ENCODE measurements at regions not wholly inside any gene's neighbourhood (a gene's known extent, or its start where the extent isn't known, plus 50 kb on each side); places are given as distances from the start of the nearest gene placed in this dataset.

DNA sequence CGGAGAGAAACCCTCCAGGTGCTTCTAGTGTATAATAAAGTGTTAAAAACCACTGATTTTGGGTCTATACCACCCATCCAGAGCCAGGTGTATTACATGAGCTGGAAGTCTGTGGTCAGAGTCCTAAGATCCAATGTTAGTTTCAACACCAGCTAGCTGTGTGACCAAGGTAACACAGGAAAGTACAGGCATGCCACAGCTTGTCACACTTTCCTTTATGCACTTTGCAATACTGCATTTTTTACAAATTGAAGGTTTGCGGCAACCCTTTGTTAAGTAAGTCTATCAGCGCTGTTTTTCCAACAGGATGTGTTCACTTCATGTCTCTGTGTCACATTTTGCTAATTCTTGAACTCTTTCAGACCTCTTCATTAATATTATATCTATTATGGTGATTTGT, 201.3 kb upstream of the PRICKLE2 start:
- DNase-seq (ENCODE audit: extremely low spot score): no peak
- TF ChIP-seq FOXM1 (IDR thresholded peaks at IDR 0.05; ENCODE audit: borderline replicate concordance) (no peak), SP1 (IDR thresholded peaks at IDR 0.05) (no peak), HDGF (IDR thresholded peaks at IDR 0.05; ENCODE audit: borderline replicate concordance) (no peak), FOXA1 (IDR thresholded peaks at IDR 0.05) (no peak), CTBP1 (IDR thresholded peaks at IDR 0.05; ENCODE audit: borderline replicate concordance) (no peak), L3MBTL2 (conservative IDR thresholded peaks at IDR 0.05) (no peak), SUZ12 (IDR thresholded peaks at IDR 0.05) (no peak), LEF1 (IDR thresholded peaks at IDR 0.05; ENCODE audit: borderline replicate concordance) (no peak), ARNT (IDR thresholded peaks at IDR 0.05) (no peak), TARDBP (IDR thresholded peaks at IDR 0.05) (no peak), FOXK2 (IDR thresholded peaks at IDR 0.05) (no peak), NFRKB (IDR thresholded peaks at IDR 0.05) (no peak), BHLHE40 (IDR thresholded peaks at IDR 0.05; ENCODE audit: borderline replicate concordance) (no peak), ZNF384 (IDR thresholded peaks at IDR 0.05) (no peak), ELF4 (IDR thresholded peaks at IDR 0.05) (no peak)
- TF ChIP-seq, protein P1, sequence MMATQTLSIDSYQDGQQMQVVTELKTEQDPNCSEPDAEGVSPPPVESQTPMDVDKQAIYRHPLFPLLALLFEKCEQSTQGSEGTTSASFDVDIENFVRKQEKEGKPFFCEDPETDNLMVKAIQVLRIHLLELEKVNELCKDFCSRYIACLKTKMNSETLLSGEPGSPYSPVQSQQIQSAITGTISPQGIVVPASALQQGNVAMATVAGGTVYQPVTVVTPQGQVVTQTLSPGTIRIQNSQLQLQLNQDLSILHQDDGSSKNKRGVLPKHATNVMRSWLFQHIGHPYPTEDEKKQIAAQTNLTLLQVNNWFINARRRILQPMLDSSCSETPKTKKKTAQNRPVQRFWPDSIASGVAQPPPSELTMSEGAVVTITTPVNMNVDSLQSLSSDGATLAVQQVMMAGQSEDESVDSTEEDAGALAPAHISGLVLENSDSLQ (IDR thresholded peaks at IDR 0.05): no peak
- ChIA-PET CTCF (no interaction called here), POLR2A (no interaction called here)

DNA sequence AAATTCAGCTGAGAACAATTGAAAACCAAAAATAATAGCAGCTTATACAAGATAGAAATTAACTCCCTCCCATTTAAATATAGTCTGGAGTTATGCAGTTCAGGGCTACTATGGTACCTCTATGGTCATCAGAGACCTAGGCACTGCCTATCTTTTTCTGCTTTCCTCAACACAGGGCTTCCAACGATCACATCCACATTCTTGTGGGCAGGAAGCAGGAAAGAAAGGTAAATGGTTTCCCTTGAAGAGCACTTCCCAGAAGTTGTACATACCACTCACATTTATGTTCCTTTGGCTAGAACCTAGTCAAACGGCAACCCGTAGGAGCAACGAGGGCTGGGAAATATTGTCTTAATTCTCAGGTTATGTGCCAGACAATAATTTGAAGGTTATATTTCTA, 197.7 kb upstream of the PRICKLE2 start:
- no peak for DNase-seq (ENCODE audit: extremely low spot score)
- ChIA-PET POLR2A (no interaction called here), CTCF (no interaction called here)
- TF ChIP-seq ARNT (IDR thresholded peaks at IDR 0.05): no peak
- no peak for TF ChIP-seq LEF1 (IDR thresholded peaks at IDR 0.05; ENCODE audit: borderline replicate concordance)
- TF ChIP-seq L3MBTL2 (conservative IDR thresholded peaks at IDR 0.05): no peak
- TF ChIP-seq CTBP1 (IDR thresholded peaks at IDR 0.05; ENCODE audit: borderline replicate concordance): no peak
- TF ChIP-seq TARDBP (IDR thresholded peaks at IDR 0.05): no peak
- no peak for TF ChIP-seq SUZ12 (IDR thresholded peaks at IDR 0.05)
- no peak for TF ChIP-seq BHLHE40 (IDR thresholded peaks at IDR 0.05; ENCODE audit: borderline replicate concordance)
- TF ChIP-seq NFRKB (IDR thresholded peaks at IDR 0.05): no peak

DNA sequence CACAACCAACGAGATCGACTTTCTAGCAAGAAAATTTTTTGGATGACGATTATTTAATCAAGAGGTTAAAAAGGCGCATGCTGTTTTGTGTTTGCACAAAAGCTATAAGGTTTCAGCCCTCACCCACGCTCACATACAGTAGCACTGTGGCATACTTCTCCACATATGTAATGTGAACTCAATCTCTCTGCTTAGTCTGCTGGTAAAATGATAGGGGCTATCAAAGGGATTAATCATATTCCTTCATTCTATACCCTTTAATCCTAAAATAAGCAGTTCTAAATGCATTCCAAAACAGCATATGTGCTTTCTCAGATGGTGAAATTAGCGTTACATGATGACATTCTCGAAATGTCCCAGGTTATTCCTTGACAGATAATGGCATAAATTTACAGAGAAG, 196.9 kb upstream of the PRICKLE2 start:
- CTCF ChIA-PET: no interaction called here
- DNase-seq (ENCODE audit: extremely low spot score): no peak

DNA sequence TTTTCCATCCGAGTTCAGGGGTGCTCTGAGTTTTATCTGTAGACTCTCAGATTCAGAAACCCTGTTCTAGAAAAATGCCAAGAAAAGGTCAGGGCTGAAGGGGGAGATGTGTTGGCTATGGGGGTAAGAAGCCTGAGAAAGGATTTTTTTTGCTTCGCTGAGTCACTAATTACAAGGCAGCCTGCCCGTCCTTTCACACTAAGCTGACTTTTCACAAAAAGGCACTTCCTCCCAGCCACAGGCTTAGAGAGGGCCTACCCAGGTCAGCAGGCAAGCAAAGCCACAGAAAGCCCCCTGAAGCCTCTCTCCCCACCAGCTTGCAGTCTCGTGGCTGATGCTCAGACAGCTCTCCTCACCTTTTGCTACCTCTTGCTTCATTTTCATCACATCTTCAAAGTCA, 192.6 kb upstream of the PRICKLE2 start:
- ChIA-PET POLR2A (no interaction called here), CTCF (interaction anchor here (0.8 kb wide), 1 partner anchor 313 kb away, joined by 3 read pairs; no protein-coding TSS in a partner anchor)
- TF ChIP-seq ZNF384 (IDR thresholded peaks at IDR 0.05) (no peak), ELF4 (IDR thresholded peaks at IDR 0.05) (no peak), BHLHE40 (IDR thresholded peaks at IDR 0.05; ENCODE audit: borderline replicate concordance) (no peak)
- TF ChIP-seq, protein P1 (IDR thresholded peaks at IDR 0.05): no peak
- DNase-seq (ENCODE audit: extremely low spot score): no peak

More for the DNA sequence above, 196.9 kb upstream of the PRICKLE2 start:
- POLR2A ChIA-PET: no interaction called here
- TF ChIP-seq, protein P1 (IDR thresholded peaks at IDR 0.05): peak; percentile 37; the same call in 1 of the 2 replicates
- TF ChIP-seq FOXA1 (IDR thresholded peaks at IDR 0.05) (no peak; the same call in 1 of the 2 replicates), TARDBP (IDR thresholded peaks at IDR 0.05) (no peak), CTBP1 (IDR thresholded peaks at IDR 0.05; ENCODE audit: borderline replicate concordance) (no peak; the same call in 1 of the 2 replicates)

DNA sequence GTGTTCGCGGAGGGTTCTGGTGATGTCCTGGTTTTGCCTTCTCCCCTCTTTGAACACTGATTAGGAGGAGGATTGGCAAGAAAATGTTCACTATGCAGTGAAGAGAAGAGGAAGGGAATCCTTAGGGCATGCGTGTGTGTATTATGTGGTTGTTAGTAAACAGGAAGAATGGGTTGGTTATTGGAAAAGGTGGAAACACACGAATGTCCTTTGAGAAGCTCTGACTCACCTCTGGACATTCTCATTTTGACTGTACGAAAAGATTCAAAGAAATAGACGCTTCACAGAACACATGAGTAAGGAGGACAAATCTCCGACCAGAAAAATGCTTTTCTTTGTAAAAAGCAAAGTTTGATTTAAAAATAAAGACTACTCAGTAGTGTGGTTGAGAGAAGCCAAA, 188.8 kb upstream of the PRICKLE2 start:
- ChIA-PET POLR2A (no interaction called here), CTCF (no interaction called here)
- DNase-seq (ENCODE audit: extremely low spot score): no peak
- TF ChIP-seq LEF1 (IDR thresholded peaks at IDR 0.05; ENCODE audit: borderline replicate concordance) (no peak), ELF4 (IDR thresholded peaks at IDR 0.05) (no peak), BHLHE40 (IDR thresholded peaks at IDR 0.05; ENCODE audit: borderline replicate concordance) (no peak), FOXK2 (IDR thresholded peaks at IDR 0.05) (no peak)

DNA sequence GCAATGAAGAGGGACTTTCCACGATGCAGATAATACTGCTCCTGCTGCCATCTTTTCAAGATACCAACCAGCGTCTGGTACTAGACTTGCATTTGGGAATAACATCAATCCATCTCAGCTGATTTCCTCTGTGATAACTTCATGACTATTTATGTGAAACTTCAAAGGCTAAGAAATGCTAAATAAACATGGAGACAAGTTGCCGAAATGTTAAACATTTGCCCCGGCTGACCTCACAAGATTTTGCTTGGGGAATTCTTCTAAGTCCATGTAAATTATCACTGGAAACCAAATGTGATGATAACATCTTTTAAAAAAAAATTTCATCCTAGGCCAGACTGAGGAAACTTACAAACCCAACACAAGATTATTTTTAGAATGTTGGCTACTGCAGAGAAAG, 185.8 kb upstream of the PRICKLE2 start:
- no peak for DNase-seq (ENCODE audit: extremely low spot score)
- TF ChIP-seq ELF4 (IDR thresholded peaks at IDR 0.05): no peak
- TF ChIP-seq L3MBTL2 (conservative IDR thresholded peaks at IDR 0.05): no peak
- no peak for TF ChIP-seq LEF1 (IDR thresholded peaks at IDR 0.05; ENCODE audit: borderline replicate concordance)
- TF ChIP-seq FOXK2 (IDR thresholded peaks at IDR 0.05): no peak
- TF ChIP-seq, protein P1 (IDR thresholded peaks at IDR 0.05): no peak
- no peak for TF ChIP-seq NFRKB (IDR thresholded peaks at IDR 0.05)
- TF ChIP-seq FOXA1 (IDR thresholded peaks at IDR 0.05): no peak
- no peak for TF ChIP-seq ZNF384 (IDR thresholded peaks at IDR 0.05)
- no peak for TF ChIP-seq TARDBP (IDR thresholded peaks at IDR 0.05)
- no peak for TF ChIP-seq SUZ12 (IDR thresholded peaks at IDR 0.05)
- TF ChIP-seq HDGF (IDR thresholded peaks at IDR 0.05; ENCODE audit: borderline replicate concordance): no peak
- TF ChIP-seq FOXM1 (IDR thresholded peaks at IDR 0.05; ENCODE audit: borderline replicate concordance): no peak
- no peak for TF ChIP-seq SP1 (IDR thresholded peaks at IDR 0.05)
- no peak for TF ChIP-seq CTBP1 (IDR thresholded peaks at IDR 0.05; ENCODE audit: borderline replicate concordance)
- TF ChIP-seq ARNT (IDR thresholded peaks at IDR 0.05): no peak
- no peak for TF ChIP-seq BHLHE40 (IDR thresholded peaks at IDR 0.05; ENCODE audit: borderline replicate concordance)
- CTCF ChIA-PET: no interaction called here
- POLR2A ChIA-PET: no interaction called here
